Liver (tissue), 8 donors: ENCODE measurements at regions not wholly inside any gene's neighbourhood (a gene's known extent, or its start where the extent isn't known, plus 50 kb on each side); places are given as distances from the start of the nearest gene placed in this dataset.

ENCODE experiments used
- DNase-seq: peaks from one replicate; pipeline ENCODE4 v3.0.0-alpha.2; 2017; ENCODE audit warnings: low spot score
- H3K27ac ChIP-seq, 2 donors: one replicate each; pipeline ENCODE4 v1.7.0; 2013; ENCODE audit warnings: inconsistent platforms in 2 of 2, low read length in 2 of 2, control low read depth in 1 of 2, low read depth in 1 of 2, mild to moderate bottlenecking in 1 of 2
- H3K27me3 ChIP-seq, 4 donors: one replicate each; pipeline versions ENCODE4 v1.6.1 to v1.7.0; 2013; ENCODE audit warnings: low read length in 3 of 4, inconsistent platforms in 1 of 4, mild to moderate bottlenecking in 1 of 4, moderate library complexity in 1 of 4; ENCODE audit not compliant: control insufficient read depth in 4 of 4, insufficient read depth in 4 of 4
- H3K36me3 ChIP-seq, 4 donors: one replicate each; pipeline versions ENCODE4 v1.6.1 to v1.7.0; 2013; ENCODE audit warnings: low read length in 3 of 4, mild to moderate bottlenecking in 3 of 4, low read depth in 1 of 4, moderate library complexity in 1 of 4; ENCODE audit not compliant: control insufficient read depth in 4 of 4, insufficient read depth in 3 of 4
- H3K4me1 ChIP-seq, 4 donors: one replicate each; pipeline versions ENCODE4 v1.6.1 to v1.7.0; 2013; ENCODE audit warnings: low read length in 3 of 4, mild to moderate bottlenecking in 3 of 4, moderate library complexity in 1 of 4; ENCODE audit not compliant: control insufficient read depth in 4 of 4, insufficient read depth in 4 of 4
- H3K4me3 ChIP-seq, 3 donors: one replicate each; pipeline versions ENCODE4 v1.6.1 to v1.7.0; 2013; ENCODE audit warnings: low read length in 3 of 3, control low read depth in 1 of 3, low read depth in 1 of 3, mild to moderate bottlenecking in 1 of 3
- H3K9ac ChIP-seq, 2 donors: one replicate each; pipeline ENCODE4 v1.7.0; 2013; ENCODE audit warnings: low read length in 2 of 2, mild to moderate bottlenecking in 2 of 2, moderate library complexity in 2 of 2, control low read depth in 1 of 2, low read depth in 1 of 2
- H3K9me3 ChIP-seq, 4 donors: one replicate each; pipeline versions ENCODE4 v1.6.1 to v1.7.0; 2013; ENCODE audit warnings: low read length in 3 of 4; ENCODE audit not compliant: control insufficient read depth in 4 of 4
- CTCF ChIP-seq: fragments of 150-350 bp; IDR thresholded peaks from 2 replicates; pipeline ENCODE4 v1.5.1; 2017; ENCODE audit warnings: improper control_type of control experiment, low read depth, low read length; ENCODE audit not compliant: missing input control
- EGR1 ChIP-seq, 2 donors: IDR thresholded peaks; 2 replicates each; pipeline ENCODE4 v1.6.1; 2016 to 2018; ENCODE audit warnings: antibody characterized with exemption in 2 of 2, low read depth in 2 of 2
- FOXA1 ChIP-seq: IDR thresholded peaks from 2 replicates; pipeline ENCODE4 v1.6.1; 2016; ENCODE audit warnings: antibody characterized with exemption
- FOXA2 ChIP-seq: IDR thresholded peaks from 2 replicates; pipeline ENCODE4 v1.6.1; 2016; ENCODE audit warnings: antibody characterized with exemption
- GABPA ChIP-seq, 2 donors: IDR thresholded peaks in 1 of 2; conservative IDR thresholded peaks in 1 of 2; 2 replicates each; pipeline ENCODE4 v1.6.1; 2016; ENCODE audit warnings: antibody characterized with exemption in 2 of 2, mild to moderate bottlenecking in 1 of 2, moderate library complexity in 1 of 2
- HNF4A ChIP-seq, 2 donors: conservative IDR thresholded peaks; 2 replicates each; pipeline ENCODE4 v1.6.1; 2016; ENCODE audit warnings: antibody characterized with exemption in 2 of 2, mild to moderate bottlenecking in 2 of 2
- HNF4G ChIP-seq: IDR thresholded peaks from 2 replicates; pipeline ENCODE4 v1.6.1; 2016; ENCODE audit warnings: antibody characterized with exemption
- JUND ChIP-seq, 2 donors: IDR thresholded peaks; 2 replicates each; pipeline ENCODE4 v1.6.1; 2016; ENCODE audit warnings: antibody characterized with exemption in 2 of 2
- NR2F2 ChIP-seq: IDR thresholded peaks from 2 replicates; pipeline ENCODE4 v1.6.1; 2016; ENCODE audit warnings: antibody characterized with exemption
- RAD21 ChIP-seq, 2 donors: IDR thresholded peaks; 2 replicates each; pipeline ENCODE4 v1.6.1; 2016; ENCODE audit warnings: antibody characterized with exemption in 2 of 2, mild to moderate bottlenecking in 2 of 2
- REST ChIP-seq: IDR thresholded peaks from 2 replicates; pipeline ENCODE4 v1.6.1; 2016; ENCODE audit warnings: antibody characterized with exemption, mild to moderate bottlenecking
- RXRA ChIP-seq, 2 donors: IDR thresholded peaks; 2 replicates each; pipeline ENCODE4 v1.6.1; 2017 to 2018; ENCODE audit warnings: antibody characterized with exemption in 2 of 2, mild to moderate bottlenecking in 1 of 2
- TAF1 ChIP-seq: conservative IDR thresholded peaks from 2 replicates; pipeline ENCODE4 v1.6.1; 2016; ENCODE audit warnings: antibody characterized with exemption, mild to moderate bottlenecking
- YY1 ChIP-seq: IDR thresholded peaks from 2 replicates; pipeline ENCODE4 v1.6.1; 2016; ENCODE audit warnings: antibody characterized with exemption, mild to moderate bottlenecking
- ZBTB33 ChIP-seq: IDR thresholded peaks from 2 replicates; pipeline ENCODE4 v1.6.1; 2016; ENCODE audit warnings: antibody characterized with exemption
- WGBS: extraction: QIAGEN DNeasy Blood & Tissue Kit; methylation state at CpG from one replicate; pipeline ENCODE4 v1.1.7; 2013; 5-methylcytosine and 5-hydroxymethylcytosine counted together
- TF ChIP-seq, protein P1 (sequence below): IDR thresholded peaks from 2 replicates; pipeline ENCODE4 v1.6.1; 2016; ENCODE audit warnings: antibody characterized with exemption
- TF ChIP-seq, protein P2 (sequence below): IDR thresholded peaks from 2 replicates; pipeline ENCODE4 v1.6.1; 2016; ENCODE audit warnings: antibody characterized with exemption
- donor health status: healthy.
- donor health status: healthy.
- donor health status: healthy.
- donor health status: healthy.
- donor health status: healthy.

- TF ChIP-seq REST (no peak), JUND (IDR thresholded peaks at IDR 0.05) (no peak), ZBTB33 (no peak), RXRA (IDR thresholded peaks at IDR 0.05) (no peak), GABPA (IDR thresholded peaks at IDR 0.05 in 1 of 2, conservative IDR thresholded peaks at IDR 0.05 in 1 of 2) (no peak), NR2F2 (no peak), FOXA1 (no peak), RAD21 (IDR thresholded peaks at IDR 0.05) (no peak)
Measured at GRCh38 chr4:20480165-20480947, 219.9 kb upstream of the PACRGL start (continued).

DNA sequence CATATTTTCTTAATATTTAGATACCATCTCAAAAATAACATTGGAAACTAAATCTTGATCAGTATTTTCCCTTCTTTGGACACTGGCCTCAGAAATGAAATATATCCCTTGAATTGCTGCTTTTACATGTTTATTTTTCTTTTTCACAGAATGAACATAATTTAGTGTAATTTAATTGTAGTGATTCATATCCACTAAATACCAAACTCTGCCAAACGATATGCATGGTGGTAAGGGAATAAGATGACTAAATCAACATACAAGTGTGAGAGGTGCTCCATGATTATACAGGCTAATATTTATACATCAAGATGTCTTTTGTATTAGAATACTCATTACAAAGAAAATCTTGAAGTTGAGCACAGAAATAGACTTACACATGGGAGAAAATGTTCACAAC, 216.8 kb upstream of the PACRGL start:
- TF ChIP-seq, protein P1, sequence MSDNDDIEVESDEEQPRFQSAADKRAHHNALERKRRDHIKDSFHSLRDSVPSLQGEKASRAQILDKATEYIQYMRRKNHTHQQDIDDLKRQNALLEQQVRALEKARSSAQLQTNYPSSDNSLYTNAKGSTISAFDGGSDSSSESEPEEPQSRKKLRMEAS: no peak
- TF ChIP-seq YY1 (no peak), HNF4A (conservative IDR thresholded peaks at IDR 0.05) (no peak), REST (no peak), FOXA1 (no peak), HNF4G (no peak), RAD21 (IDR thresholded peaks at IDR 0.05) (no peak), EGR1 (IDR thresholded peaks at IDR 0.05; ENCODE audit: low read depth in 2 of 2) (no peak), FOXA2 (no peak), TAF1 (no peak), JUND (IDR thresholded peaks at IDR 0.05) (no peak), ZBTB33 (no peak), NR2F2 (no peak), RXRA (IDR thresholded peaks at IDR 0.05) (no peak), CTCF (no peak), GABPA (IDR thresholded peaks at IDR 0.05 in 1 of 2, conservative IDR thresholded peaks at IDR 0.05 in 1 of 2) (no peak)
- TF ChIP-seq, protein P2, sequence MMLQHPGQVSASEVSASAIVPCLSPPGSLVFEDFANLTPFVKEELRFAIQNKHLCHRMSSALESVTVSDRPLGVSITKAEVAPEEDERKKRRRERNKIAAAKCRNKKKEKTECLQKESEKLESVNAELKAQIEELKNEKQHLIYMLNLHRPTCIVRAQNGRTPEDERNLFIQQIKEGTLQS: no peak
- DNase-seq: no peak
- peaks cover 0 to 4% (median 0%) of the 10 kb centered on the region in 4 donors for H3K27me3 ChIP-seq
- H3K9me3 ChIP-seq: no peaks in the 10 kb centered on the region
- H3K36me3 ChIP-seq: no peaks in the 10 kb centered on the region
- H3K4me3 ChIP-seq: no peak overlapping the region
- no peak overlapping the region for H3K9ac ChIP-seq
- 66% methylated on average over 1 of the region's 1 CpG for WGBS
- H3K4me1 ChIP-seq: no peaks in the 10 kb centered on the region
- H3K27ac ChIP-seq: no peak overlapping the region
